ENCODE measurements at regions not wholly inside any gene's neighbourhood (a gene's known extent, or its start where the extent isn't known, plus 50 kb on each side); places are given as distances from the start of the nearest gene placed in this dataset.
"Not testable (repeated sequence)": the region's sequence is repeated elsewhere in the genome, so short reads cannot be mapped to it uniquely, and the experiment has no call there.

DNA sequence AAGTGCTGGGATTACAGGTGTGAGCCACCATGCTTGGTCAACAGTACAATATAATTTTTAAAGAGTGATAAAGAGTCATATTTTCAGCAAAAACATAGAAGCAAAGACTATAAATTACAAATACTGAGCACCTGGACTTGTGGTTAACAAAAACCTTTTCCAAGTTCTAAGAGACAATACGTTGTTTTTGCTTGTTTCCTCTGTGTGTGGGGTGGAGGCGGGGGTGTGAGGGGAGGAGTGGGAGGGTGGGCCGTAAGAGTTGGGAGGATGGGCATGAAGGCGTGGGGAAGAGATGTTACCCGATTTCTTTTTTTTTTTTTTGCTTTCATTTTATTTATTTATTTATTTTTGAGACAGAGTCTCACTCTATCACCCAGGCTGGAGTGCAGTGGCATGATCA is 78.0 kb upstream of the WIPF1 start:
- Mint-ChIP-seq H3K36me3 (peaks cover 6 to 58% of the 10 kb centered on the region in 2 donors), H3K27ac (peak overlapping the region in 1 of 2 donors; percentile 22), H3K9me3 (peaks cover 4 to 7% of the 10 kb centered on the region in 2 donors)
- ATAC-seq (no peak), DNase-seq (ENCODE audit: low spot score in 2 of 2) (no peak)

DNA sequence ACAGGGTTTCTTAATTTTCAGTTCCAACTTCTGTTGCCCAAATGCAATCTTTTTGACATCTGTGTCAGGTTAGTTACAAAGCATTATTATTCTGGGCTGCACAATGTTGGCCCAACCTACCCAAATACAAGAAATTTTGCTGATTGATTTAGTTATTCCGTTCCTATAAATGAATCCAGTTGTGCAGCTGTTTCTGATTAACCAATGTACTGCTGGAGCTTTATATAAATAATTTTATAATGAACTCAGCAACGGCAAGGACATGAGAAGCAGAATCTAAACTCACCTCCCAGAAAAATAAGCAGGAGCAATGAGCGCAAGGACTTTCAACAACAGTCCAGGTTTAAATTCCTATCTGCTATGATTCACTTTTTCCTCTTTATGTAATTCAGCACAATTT is 76.3 kb upstream of the WIPF1 start:
- ATAC-seq (no peak), DNase-seq (ENCODE audit: low spot score in 2 of 2) (no peak)
- H3K9me3 Mint-ChIP-seq, result peaks cover 4 to 7% of the 10 kb centered on the region in 2 donors
- peaks cover 6 to 53% of the 10 kb centered on the region in 2 donors for H3K36me3 Mint-ChIP-seq
- no peak overlapping the region for H3K27ac Mint-ChIP-seq

DNA sequence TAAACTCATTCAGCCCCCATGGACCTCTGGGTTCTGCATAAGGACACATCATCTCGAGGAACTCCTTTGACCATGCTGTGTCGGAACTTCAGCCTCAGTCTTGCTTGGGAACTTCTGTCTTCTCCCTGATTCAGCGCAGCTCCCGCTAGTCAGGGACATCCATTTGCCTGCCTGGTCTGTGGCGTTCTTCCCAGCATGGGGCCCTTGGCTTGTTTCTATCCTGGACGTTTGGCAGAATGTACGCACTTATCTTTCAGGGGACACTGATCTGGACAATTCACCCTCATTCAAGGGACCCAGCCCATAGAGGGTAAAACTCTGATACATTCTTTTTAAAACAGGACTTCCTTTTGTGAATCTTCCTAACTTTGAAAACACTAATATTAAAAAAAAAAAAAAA is 75.8 kb upstream of the WIPF1 start:
- H3K9me3 Mint-ChIP-seq, result peaks cover 4 to 7% of the 10 kb centered on the region in 2 donors
- DNase-seq (ENCODE audit: low spot score in 2 of 2) (no peak), ATAC-seq (no peak)
- peaks cover 6 to 53% of the 10 kb centered on the region in 2 donors for H3K36me3 Mint-ChIP-seq
- no peak overlapping the region for H3K27ac Mint-ChIP-seq

DNA sequence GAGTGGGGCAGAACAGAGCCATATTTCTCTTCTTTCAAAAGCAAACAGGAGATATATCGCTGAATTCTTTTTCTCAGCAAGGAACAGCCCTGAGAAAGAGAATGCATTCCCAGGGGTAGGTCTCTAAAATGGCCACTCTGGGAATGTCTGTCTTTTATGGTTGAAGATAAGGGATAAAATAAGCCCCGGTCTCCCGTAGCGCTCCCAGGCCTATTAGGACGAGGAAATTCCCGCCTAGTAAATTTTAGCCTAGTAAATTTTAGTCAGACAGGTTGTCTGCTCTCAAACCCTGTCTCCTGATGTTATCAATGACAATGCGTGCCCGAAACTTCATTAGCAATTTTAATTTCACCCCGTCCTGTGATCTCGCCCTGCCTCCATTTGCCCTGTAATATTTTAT is 73.9 kb upstream of the WIPF1 start:
- peaks cover 6 to 45% of the 10 kb centered on the region in 2 donors for H3K36me3 Mint-ChIP-seq
- H3K27ac Mint-ChIP-seq; H3K9me3 Mint-ChIP-seq; DNase-seq (ENCODE audit: low spot score in 2 of 2); ATAC-seq: not testable (repeated sequence)

DNA sequence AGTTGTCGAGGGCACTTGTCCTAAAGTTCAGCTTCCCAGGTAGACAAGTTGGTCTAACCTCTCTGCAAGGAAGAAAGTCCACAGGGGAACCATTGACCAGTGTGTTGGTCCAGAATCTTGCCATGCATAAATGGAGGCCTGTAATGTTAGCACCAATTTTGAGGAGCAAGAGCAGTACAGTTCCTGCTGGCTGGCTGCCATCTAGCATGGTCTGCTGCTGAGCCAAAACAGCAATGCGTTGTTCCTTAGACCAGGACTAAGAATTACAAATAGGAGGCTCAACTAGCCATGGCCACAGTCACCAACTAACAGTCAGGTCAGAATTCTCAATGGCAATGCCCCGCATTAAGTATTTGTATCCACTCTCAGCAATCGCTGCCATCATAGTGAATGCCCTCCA is 72.8 kb upstream of the WIPF1 start:
- H3K27ac Mint-ChIP-seq, result no peak overlapping the region
- peaks cover 6 to 39% of the 10 kb centered on the region in 2 donors for H3K36me3 Mint-ChIP-seq
- ATAC-seq (no peak), DNase-seq (ENCODE audit: low spot score in 2 of 2) (no peak)
- H3K9me3 Mint-ChIP-seq, result peaks cover 4 to 7% of the 10 kb centered on the region in 2 donors

DNA sequence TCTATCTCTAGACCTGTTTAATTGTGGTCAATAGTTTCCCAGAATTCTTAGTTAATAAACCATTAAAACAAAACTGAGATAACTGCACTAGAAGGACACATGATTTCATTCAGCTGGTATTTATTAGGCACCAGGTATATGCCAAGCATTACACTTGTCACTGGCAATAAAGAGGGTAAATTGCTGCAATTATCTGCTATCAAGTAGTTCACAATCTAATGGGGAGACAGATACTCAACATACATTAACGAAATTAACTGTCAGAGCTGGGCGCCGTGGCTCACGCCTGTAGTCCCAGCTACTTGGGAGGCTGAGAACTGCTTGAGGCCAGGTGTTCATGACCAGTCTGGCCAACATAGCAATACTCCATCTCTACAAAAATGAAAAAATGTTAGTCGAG is 71.7 kb upstream of the WIPF1 start:
- DNase-seq (ENCODE audit: low spot score in 2 of 2), result no peak
- ATAC-seq, result no peak
- Mint-ChIP-seq H3K27ac (no peak overlapping the region), H3K36me3 (peaks cover 6 to 34% of the 10 kb centered on the region in 2 donors), H3K9me3 (peaks cover 4 to 7% of the 10 kb centered on the region in 2 donors)

DNA sequence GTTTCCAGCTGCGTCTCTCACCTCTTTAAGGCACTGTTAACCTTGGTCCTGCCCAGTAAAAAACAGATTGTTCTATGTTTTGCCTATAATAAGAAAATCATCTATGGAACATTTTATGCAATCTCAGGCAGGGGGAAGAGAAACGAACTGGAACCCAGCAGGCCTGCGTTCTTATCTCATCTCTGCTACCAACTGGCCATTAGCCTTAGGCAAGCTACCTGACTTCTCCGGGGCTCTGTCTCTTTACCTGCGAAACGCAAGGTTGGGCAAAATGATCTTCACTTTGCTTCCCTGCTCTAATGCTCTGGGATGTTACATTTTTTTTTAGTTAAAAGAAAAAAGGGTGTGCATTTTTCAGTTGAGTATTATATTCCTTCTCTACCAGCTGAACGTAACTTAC is 70.5 kb upstream of the WIPF1 start:
- no peak for ATAC-seq
- no peak for DNase-seq (ENCODE audit: low spot score in 2 of 2)
- H3K36me3 Mint-ChIP-seq, result peaks cover 6 to 29% of the 10 kb centered on the region in 2 donors
- H3K27ac Mint-ChIP-seq, result peak overlapping the region in 1 of 2 donors; percentile 10
- H3K9me3 Mint-ChIP-seq, result peaks cover 4 to 7% of the 10 kb centered on the region in 2 donors

DNA sequence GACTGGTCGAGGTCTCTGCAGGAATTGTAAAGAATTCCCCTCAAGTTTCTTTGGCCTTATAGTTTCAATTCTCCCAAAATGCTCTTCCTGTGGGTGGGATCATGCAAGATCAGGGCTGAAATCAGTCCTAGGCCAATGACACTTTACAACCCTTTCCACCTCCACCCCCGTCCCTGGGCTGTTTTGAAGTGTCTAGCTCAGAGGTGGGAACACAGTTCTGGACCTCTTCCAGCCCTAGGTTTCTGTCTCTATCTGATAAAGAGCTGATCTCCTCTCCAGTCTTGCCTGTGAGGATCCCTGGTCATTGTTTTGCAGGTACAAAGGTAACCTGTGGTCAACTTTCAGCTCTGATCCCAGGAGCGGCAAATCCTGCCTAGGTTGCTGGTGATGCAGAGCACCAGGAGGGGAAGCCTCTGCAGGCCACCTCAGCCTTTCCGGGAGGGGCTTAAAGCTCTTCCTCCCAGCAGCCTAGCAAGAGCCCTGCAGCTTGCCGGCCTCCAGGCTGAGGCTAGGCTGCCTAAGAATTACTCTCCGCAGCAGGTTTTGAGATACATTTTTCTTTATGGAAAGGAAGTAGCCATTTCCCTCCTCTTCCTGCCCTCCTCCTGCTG is 69.8 kb upstream of the WIPF1 start:
- H3K27ac Mint-ChIP-seq, result no peak overlapping the region
- no peak for DNase-seq (ENCODE audit: low spot score in 2 of 2)
- peaks cover 6 to 22% of the 10 kb centered on the region in 2 donors for H3K36me3 Mint-ChIP-seq
- peaks cover 4 to 7% of the 10 kb centered on the region in 2 donors for H3K9me3 Mint-ChIP-seq
- no peak for ATAC-seq

DNA sequence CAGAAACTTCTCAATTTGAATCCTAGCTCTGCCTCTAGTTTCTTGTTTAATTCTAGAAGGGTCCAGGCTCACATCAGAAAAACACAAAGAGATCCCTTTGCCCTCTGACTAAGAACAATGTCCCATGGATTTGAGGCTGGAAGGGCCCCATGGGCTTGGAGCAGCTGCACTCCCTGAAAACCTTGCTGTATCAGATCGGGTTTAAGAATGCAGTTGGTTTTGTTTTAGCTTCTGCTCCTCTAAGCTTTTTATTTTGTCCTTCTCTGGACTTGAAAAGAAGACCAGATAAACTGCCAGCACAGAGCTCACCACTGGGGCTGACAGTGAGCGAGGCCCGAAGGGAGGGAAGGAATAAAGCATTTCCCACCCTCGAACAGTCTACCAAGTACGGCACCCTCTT is 69.2 kb upstream of the WIPF1 start:
- Mint-ChIP-seq H3K27ac (no peak overlapping the region), H3K36me3 (peaks cover 3 to 16% of the 10 kb centered on the region in 2 donors), H3K9me3 (peaks cover 2 to 5% of the 10 kb centered on the region in 2 donors)
- no peak for ATAC-seq
- DNase-seq (ENCODE audit: low spot score in 2 of 2), result no peak

DNA sequence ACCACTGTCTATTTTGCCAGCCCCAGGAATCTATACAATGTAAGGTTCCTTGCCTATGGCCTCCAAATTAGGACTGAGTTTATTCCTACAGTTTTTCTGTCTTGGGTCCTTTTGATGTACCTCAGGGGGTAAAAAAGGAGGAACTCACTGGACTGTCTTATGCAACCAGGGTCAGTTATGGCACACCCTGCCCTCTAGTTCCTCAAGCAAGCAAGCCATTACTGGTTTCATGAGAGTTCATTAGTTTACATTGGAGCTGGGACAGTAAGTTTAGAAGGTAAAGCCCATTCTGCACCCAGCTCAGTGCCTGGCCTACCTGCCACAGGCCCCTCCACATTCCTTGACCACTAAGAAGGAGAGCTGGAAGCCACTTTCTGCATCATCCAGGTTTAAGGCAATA is 68.7 kb upstream of the WIPF1 start:
- Mint-ChIP-seq H3K36me3 (peaks cover 0 to 11% of the 10 kb centered on the region in 2 donors), H3K27ac (no peak overlapping the region), H3K9me3 (peaks cover 0 to 3% of the 10 kb centered on the region in 2 donors)
- ATAC-seq (no peak), DNase-seq (ENCODE audit: low spot score in 2 of 2) (no peak)

DNA sequence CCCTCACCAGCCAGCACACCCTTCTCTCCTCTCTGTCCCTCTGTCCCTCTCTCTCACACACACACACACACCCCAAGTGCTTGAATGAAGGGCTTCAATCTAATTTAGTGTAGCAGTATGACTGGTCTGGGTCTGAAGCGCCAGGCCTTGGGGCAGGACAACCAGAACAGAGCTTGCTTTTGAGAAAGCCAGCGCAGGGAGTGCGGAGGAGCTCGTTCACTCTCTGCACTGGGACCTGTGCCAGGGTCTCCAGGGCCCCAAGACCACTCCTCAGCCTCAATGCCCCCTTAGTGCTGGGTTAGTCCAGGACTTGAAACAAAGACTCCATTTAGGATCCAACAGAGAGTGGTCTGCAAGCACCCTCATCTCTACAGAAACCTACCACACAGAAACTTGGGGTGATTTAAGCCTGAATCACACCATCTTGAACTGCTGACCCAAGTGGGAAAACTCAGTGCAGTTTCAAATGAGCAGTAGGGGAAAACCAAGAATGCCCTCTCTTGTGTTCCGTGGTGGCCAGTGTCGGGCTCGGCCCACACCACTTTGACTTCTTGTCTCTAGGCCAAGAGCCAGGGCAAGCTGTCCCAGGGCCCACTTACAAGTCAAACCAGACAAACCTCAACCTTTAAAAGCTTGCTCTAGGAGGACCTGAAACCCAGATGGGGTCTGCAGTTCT is 66.6 kb upstream of the WIPF1 start:
- peak in 1 of 2 donors; percentile 74 for ATAC-seq
- Mint-ChIP-seq H3K27ac (no peak overlapping the region), H3K9me3 (no peaks in the 10 kb centered on the region), H3K36me3 (peaks cover 0 to 2% of the 10 kb centered on the region in 2 donors)
- DNase-seq (ENCODE audit: low spot score in 2 of 2), result no peak

DNA sequence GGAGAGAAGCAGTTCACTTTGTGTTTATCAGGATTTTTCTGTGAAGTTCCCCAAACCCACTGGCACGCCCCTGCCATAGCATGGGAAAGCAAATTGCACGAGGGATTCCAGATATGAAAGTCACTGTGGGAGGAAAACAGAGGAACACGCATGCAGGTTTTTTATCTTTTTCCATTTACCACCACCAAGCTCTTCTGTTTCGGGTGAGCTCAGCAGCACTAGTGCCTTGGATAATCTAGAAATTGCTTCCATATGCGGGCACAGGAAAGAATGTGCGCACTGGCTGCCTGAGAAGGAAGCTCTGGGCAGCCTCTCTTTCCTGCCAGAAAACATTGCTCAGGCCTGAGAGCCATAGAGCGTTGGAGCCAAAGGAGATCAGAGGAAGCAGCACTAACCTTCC is 65.9 kb upstream of the WIPF1 start:
- ATAC-seq, result no peak
- Mint-ChIP-seq H3K36me3 (no peaks in the 10 kb centered on the region), H3K9me3 (no peaks in the 10 kb centered on the region), H3K27ac (no peak overlapping the region)
- no peak for DNase-seq (ENCODE audit: low spot score in 2 of 2)

DNA sequence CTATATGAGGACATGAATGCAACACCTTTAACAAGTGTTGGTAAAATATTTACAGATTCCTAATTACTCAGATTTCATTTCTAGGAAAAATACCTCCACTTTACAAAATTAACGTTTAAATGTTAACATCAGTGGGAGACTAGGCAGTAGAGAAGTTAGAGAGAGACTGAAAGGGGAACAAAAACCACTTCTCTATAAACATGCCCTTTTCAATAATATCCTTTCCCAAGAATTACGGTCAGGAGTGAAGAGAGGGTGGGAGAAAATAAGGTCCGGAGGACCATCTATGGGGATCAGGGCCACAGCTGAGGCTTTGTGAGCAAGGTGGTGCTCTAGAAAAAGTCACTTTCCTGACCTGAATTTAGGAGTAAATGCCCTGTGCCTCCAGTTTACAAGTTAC is 65.3 kb upstream of the WIPF1 start:
- Mint-ChIP-seq H3K9me3 (no peaks in the 10 kb centered on the region), H3K36me3 (peaks cover 0 to 4% of the 10 kb centered on the region in 2 donors), H3K27ac (no peak overlapping the region)
- no peak for ATAC-seq
- DNase-seq (ENCODE audit: low spot score in 2 of 2), result no peak

DNA sequence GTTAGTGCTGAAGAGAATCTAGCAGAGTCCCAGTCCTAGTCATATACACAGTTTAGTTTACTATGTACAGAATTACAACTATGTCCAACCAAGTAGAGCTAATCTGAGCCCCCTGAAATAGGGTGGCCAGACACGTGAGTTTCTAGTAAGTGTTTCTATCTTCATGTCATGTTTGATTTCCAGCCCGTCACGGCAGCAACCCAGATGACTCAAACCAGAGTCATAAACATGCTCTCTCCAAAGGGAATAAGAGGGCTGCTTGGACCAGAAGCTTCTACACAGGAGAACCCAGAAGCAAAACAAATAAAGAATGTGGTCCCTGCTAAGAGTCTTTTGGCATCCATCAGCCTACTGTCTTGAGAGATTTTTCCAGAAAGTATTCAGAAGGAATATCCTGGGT is 64.9 kb upstream of the WIPF1 start:
- ATAC-seq, result no peak

DNA sequence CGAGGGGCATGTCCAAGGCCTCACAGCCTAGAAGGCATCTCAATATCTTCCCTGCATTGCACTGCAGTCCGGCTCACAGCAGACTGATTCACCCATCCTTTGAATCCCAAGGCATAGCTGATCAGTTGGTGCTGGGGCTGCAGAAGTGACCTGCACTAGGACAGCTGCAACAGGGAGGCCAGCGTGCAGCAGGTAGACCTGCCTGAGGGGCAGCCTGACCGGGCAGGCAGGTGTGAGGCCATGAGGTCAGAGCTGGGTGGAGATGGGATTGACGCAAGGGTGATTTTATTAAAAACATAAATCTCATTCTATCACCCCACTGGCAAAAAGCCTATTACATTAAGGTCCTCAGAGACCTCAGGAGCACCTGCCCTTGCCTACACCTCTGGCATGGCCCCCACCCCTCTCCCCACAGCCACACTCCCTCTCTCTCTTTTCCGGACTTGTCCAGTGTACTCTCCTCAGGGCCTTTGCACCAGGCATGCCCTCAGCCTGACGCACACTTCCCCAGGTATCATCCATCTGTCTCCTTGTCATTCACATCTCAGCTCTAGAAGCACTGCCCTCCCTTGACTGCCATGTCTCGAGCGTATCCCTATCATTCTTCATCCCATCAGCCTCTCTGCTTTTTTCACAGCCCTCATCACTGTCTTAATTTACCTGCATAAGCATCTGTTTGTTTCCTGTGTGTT is 63.5 kb upstream of the WIPF1 start:
- DNase-seq (ENCODE audit: low spot score in 2 of 2) (no peak), ATAC-seq (no peak)
- Mint-ChIP-seq H3K9me3 (peaks cover 0 to 2% of the 10 kb centered on the region in 2 donors), H3K27ac (no peak overlapping the region), H3K36me3 (peaks cover under 1 to 17% of the 10 kb centered on the region in 2 donors)

More for the DNA sequence above, 64.9 kb upstream of the WIPF1 start:
- H3K27ac Mint-ChIP-seq, result no peak overlapping the region
- peaks cover 0 to 4% of the 10 kb centered on the region in 2 donors for H3K36me3 Mint-ChIP-seq
- no peaks in the 10 kb centered on the region for H3K9me3 Mint-ChIP-seq
- DNase-seq (ENCODE audit: low spot score in 2 of 2), result no peak

DNA sequence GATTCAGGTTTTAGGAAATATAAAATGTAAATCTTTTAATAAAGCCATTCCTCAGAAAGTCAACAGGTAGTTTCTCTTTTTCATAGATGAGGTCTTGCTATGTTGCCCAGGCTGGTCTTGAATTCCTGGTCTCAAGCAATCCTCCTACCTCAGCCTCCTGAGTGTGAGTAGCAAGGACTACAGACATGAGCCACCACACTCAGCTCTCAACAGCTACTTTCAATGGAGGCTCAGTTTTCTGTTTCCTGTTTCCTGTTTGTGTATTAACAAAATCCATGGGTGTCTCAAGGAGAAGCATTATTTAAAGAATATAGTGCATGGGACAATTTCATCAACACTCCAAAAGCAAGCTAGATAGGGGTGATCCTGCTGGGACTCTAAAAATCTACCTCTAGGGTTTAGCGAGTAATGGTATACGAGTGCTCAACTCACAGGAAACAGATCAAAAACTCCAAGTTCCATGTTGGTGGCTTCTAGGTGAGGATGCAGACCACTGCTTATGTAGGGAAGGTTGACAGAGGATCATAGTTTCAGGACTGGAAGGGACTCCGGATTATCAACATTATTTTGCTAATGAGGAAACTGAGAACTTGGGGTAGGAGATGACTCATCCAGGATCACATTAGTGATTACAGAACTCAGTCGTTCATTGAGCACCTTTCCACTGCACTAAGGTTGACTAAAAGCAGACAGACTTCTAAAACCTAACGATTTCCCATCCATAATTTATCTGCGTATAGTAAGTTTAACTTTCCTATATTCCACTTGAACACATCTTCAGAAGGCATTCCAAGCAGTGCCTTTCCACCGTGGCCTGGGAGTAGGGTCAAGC is 61.7 kb upstream of the WIPF1 start:
- peak; percentile 53 to 79 for ATAC-seq
- H3K9me3 Mint-ChIP-seq, result peaks cover 0 to 18% of the 10 kb centered on the region in 2 donors
- peak overlapping the region in 1 of 2 donors; percentile 57 for H3K27ac Mint-ChIP-seq
- peaks cover 8 to 35% of the 10 kb centered on the region in 2 donors for H3K36me3 Mint-ChIP-seq
- no peak for DNase-seq (ENCODE audit: low spot score in 2 of 2)

All from activated naive CD4-positive, alpha-beta T cell treated with anti-CD3 and anti-CD28 coated beads, Interleukin-2, amount 50 U/mL, for 72 hours (primary cell).